ENCODE measurements at regions not wholly inside any gene's neighbourhood (a gene's known extent, or its start where the extent isn't known, plus 50 kb on each side); places are given as distances from the start of the nearest gene placed in this dataset.

- TF ChIP-seq ZNF549 (CRISPR knock-in tag; IDR thresholded peaks at IDR 0.05) (no peak), TFAP4 (IDR thresholded peaks at IDR 0.05; ENCODE audit: borderline replicate concordance, low read depth) (peak; percentile 82), CENPX (CRISPR knock-in tag; IDR thresholded peaks at IDR 0.05) (no peak), CSRNP1 (CRISPR knock-in tag; IDR thresholded peaks at IDR 0.05) (no peak), EHMT2 (IDR thresholded peaks at IDR 0.05; ENCODE audit: borderline replicate concordance, low read depth, low read length) (no peak), BATF2 (CRISPR knock-in tag; IDR thresholded peaks at IDR 0.05) (no peak), GRHL1 (CRISPR knock-in tag; conservative IDR thresholded peaks at IDR 0.05) (no peak), GLI4 (CRISPR knock-in tag; IDR thresholded peaks at IDR 0.05; ENCODE audit: borderline replicate concordance) (no peak), ZNF512 (CRISPR knock-in tag; IDR thresholded peaks at IDR 0.05) (no peak), FUBP1 (CRISPR knock-in tag; IDR thresholded peaks at IDR 0.05; ENCODE audit: borderline replicate concordance) (no peak), ZNF557 (CRISPR knock-in tag; IDR thresholded peaks at IDR 0.05) (no peak), HNF1A (IDR thresholded peaks at IDR 0.05; ENCODE audit: low read depth) (0 out of 2 replicates have a peak, but pooled peaks have one; percentile 26), HNF1A (CRISPR knock-in tag; IDR thresholded peaks at IDR 0.05; ENCODE audit: borderline replicate concordance) (no peak), GLMP (CRISPR knock-in tag; IDR thresholded peaks at IDR 0.05; ENCODE audit: borderline replicate concordance) (no peak)
Measured at GRCh38 chr15:96264351-96264798, 66.1 kb upstream of the NR2F2 start (continued).
